ENCODE measurements at regions not wholly inside any gene's neighbourhood (a gene's known extent, or its start where the extent isn't known, plus 50 kb on each side); places are given as distances from the start of the nearest gene placed in this dataset.

DNA sequence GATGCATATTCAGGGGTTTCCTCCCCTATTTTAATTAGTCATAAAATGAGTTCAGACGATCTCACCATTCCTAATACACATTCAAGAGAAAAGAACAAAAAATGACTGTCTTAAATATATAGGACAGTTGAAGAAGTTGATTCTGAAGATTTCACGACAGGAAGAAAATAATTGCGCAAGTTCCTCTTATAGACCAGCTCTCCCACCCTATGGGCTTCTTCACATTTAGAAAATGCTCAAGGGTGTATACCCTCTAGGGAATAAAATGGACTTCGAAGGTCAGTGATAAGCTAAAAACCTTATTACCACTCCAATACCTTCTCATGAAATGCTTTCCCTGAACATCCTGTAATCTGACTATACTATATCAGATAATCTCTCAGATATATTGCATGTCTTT, 149.2 kb upstream of the TEX13C start:
- TF ChIP-seq POLR2AphosphoS5 (IDR thresholded peaks at IDR 0.05) (no peak), EP300 (IDR thresholded peaks at IDR 0.05) (no peak), POLR2A (IDR thresholded peaks at IDR 0.05; ENCODE audit: low read depth) (no peak)
- TF ChIP-seq, protein P1, sequence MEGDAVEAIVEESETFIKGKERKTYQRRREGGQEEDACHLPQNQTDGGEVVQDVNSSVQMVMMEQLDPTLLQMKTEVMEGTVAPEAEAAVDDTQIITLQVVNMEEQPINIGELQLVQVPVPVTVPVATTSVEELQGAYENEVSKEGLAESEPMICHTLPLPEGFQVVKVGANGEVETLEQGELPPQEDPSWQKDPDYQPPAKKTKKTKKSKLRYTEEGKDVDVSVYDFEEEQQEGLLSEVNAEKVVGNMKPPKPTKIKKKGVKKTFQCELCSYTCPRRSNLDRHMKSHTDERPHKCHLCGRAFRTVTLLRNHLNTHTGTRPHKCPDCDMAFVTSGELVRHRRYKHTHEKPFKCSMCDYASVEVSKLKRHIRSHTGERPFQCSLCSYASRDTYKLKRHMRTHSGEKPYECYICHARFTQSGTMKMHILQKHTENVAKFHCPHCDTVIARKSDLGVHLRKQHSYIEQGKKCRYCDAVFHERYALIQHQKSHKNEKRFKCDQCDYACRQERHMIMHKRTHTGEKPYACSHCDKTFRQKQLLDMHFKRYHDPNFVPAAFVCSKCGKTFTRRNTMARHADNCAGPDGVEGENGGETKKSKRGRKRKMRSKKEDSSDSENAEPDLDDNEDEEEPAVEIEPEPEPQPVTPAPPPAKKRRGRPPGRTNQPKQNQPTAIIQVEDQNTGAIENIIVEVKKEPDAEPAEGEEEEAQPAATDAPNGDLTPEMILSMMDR (IDR thresholded peaks at IDR 0.05) = no peak
